MM.1S (cell line): ENCODE measurements at regions not wholly inside any gene's neighbourhood (a gene's known extent, or its start where the extent isn't known, plus 50 kb on each side); places are given as distances from the start of the nearest gene placed in this dataset.

ENCODE experiments used
- DNase-seq: peaks from one replicate; pipeline ENCODE4 v3.0.0-alpha.2; 2015
- H2AFZ ChIP-seq: fragments of 300-600 bp; sonication (generic); 2 replicates; pipeline ENCODE4 v1.6.0; 2016; ENCODE audit warnings: antibody characterized with exemption, low read length
- H3F3A ChIP-seq: fragments of 300-600 bp; sonication (generic); 2 replicates; pipeline ENCODE4 v1.6.1; 2016; ENCODE audit warnings: mild to moderate bottlenecking, antibody characterized with exemption, low read length, moderate library complexity, mixed read lengths; ENCODE audit not compliant: insufficient read depth
- H3K27ac ChIP-seq: fragments of 300-600 bp; sonication (generic); 2 replicates; pipeline ENCODE4 v1.5.1; 2016; ENCODE audit warnings: mild to moderate bottlenecking, low read length
- H3K27me3 ChIP-seq: fragments of 300-600 bp; sonication (generic); replicated peaks from 2 replicates; pipeline ENCODE4 v1.6.0; 2016; ENCODE audit warnings: low read length; ENCODE audit not compliant: insufficient read depth
- H3K36me3 ChIP-seq: fragments of 300-600 bp; sonication (generic); replicated peaks from 2 replicates; pipeline ENCODE4 v1.6.1; 2016; ENCODE audit warnings: mild to moderate bottlenecking, low read length, mixed read lengths; ENCODE audit not compliant: insufficient read depth
- H3K4me1 ChIP-seq: fragments of 300-600 bp; sonication (generic); 2 replicates; pipeline ENCODE4 v1.6.1; 2016; ENCODE audit warnings: low read length, mixed read lengths
- H3K4me2 ChIP-seq: fragments of 300-600 bp; sonication (generic); 2 replicates; pipeline ENCODE4 v1.6.0; 2016; ENCODE audit warnings: low read depth, low read length
- H3K4me3 ChIP-seq: fragments of 300-600 bp; sonication (generic); 2 replicates; pipeline ENCODE4 v1.5.1; 2016; ENCODE audit warnings: low read length, mixed read lengths
- H3K79me2 ChIP-seq: fragments of 300-600 bp; sonication (generic); 2 replicates; pipeline ENCODE4 v1.6.1; 2016; ENCODE audit warnings: mixed run types, low read length, mixed read lengths
- H3K9ac ChIP-seq: fragments of 300-600 bp; sonication (generic); 2 replicates; pipeline ENCODE4 v1.6.1; 2016; ENCODE audit warnings: low read length, mixed read lengths
- H3K9me2 ChIP-seq: fragments of 300-600 bp; sonication (generic); replicated peaks from 2 replicates; pipeline ENCODE4 v1.6.1; 2016; ENCODE audit warnings: mild to moderate bottlenecking, low read length, mixed read lengths; ENCODE audit not compliant: insufficient read depth
- H3K9me3 ChIP-seq: fragments of 300-600 bp; sonication (generic); replicated peaks from 2 replicates; pipeline ENCODE4 v1.6.1; 2016; ENCODE audit warnings: mild to moderate bottlenecking, low read length, mixed read lengths; ENCODE audit not compliant: insufficient read depth
- H4K20me1 ChIP-seq: fragments of 300-600 bp; sonication (generic); 2 replicates; pipeline ENCODE4 v1.6.1; 2016; ENCODE audit warnings: mild to moderate bottlenecking, low read length, moderate library complexity, mixed read lengths; ENCODE audit not compliant: insufficient read depth
- EZH2 ChIP-seq: fragments of 300-600 bp; sonication (generic); optimal IDR thresholded peaks from 2 replicates; pipeline ENCODE3; 2017; ENCODE audit warnings: low read depth, mild to moderate bottlenecking, antibody characterized with exemption, low read length, mixed read lengths
- EZH2phosphoT487 ChIP-seq: fragments of 300-600 bp; sonication (generic); IDR thresholded peaks from 2 replicates; pipeline ENCODE4 v1.6.1; 2018; ENCODE audit warnings: antibody characterized with exemption, low read length
- TF ChIP-seq, protein P1 (sequence below): fragments of 300-600 bp; sonication (generic); IDR thresholded peaks from 2 replicates; pipeline ENCODE4 v1.5.1; 2016; ENCODE audit warnings: antibody characterized with exemption, low read length, mixed read lengths

DNA sequence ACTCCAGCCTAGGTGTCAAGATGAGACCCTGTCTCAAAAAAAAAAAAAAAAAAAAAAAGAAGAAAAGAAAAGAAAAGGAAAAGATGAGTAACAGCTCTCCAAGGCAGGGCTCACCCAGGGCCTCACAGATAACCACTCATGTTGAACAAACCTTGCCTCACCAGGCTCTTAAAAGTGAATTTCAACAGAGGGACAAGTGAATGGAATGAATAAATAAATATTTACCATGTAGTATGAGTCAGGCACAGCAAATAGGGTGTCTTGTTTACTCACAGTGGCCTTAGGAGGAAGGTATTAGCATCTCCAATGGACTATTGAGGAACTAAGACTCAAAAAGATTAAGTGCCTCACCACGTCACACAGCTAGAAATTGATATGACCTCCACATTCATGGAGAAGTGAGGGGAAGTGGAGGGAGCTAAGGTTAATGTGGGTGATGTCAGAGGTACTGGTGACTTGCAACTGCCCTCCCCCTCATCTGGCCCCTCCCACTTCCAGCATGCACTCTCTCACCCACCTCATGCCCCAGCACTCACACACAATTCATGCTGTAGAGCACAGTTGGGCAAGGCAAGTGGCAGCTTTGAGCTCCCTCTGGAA is 255.5 kb downstream of the UACA start:
- no peaks in the 10 kb centered on the region for H3K36me3 ChIP-seq
- TF ChIP-seq EZH2: no peak
- TF ChIP-seq, protein P1, sequence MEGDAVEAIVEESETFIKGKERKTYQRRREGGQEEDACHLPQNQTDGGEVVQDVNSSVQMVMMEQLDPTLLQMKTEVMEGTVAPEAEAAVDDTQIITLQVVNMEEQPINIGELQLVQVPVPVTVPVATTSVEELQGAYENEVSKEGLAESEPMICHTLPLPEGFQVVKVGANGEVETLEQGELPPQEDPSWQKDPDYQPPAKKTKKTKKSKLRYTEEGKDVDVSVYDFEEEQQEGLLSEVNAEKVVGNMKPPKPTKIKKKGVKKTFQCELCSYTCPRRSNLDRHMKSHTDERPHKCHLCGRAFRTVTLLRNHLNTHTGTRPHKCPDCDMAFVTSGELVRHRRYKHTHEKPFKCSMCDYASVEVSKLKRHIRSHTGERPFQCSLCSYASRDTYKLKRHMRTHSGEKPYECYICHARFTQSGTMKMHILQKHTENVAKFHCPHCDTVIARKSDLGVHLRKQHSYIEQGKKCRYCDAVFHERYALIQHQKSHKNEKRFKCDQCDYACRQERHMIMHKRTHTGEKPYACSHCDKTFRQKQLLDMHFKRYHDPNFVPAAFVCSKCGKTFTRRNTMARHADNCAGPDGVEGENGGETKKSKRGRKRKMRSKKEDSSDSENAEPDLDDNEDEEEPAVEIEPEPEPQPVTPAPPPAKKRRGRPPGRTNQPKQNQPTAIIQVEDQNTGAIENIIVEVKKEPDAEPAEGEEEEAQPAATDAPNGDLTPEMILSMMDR: no peak
- TF ChIP-seq EZH2phosphoT487: no peak
- no peak overlapping the region for H3K9ac ChIP-seq
- no peak overlapping the region for H3K27ac ChIP-seq
- H3K9me3 ChIP-seq: no peaks in the 10 kb centered on the region
- no peak overlapping the region for H2AFZ ChIP-seq
- H3K4me2 ChIP-seq: no peak overlapping the region
- H3K4me1 ChIP-seq: peaks cover 55% of the 10 kb centered on the region
- no peaks in the 10 kb centered on the region for H3K79me2 ChIP-seq
- no peaks in the 10 kb centered on the region for H3K27me3 ChIP-seq
- no peaks in the 10 kb centered on the region for H3K9me2 ChIP-seq
- H3K4me3 ChIP-seq: no peak overlapping the region
- peaks cover 25% of the 10 kb centered on the region for H3F3A ChIP-seq
- DNase-seq: no peak
- H4K20me1 ChIP-seq: no peaks in the 10 kb centered on the region

DNA sequence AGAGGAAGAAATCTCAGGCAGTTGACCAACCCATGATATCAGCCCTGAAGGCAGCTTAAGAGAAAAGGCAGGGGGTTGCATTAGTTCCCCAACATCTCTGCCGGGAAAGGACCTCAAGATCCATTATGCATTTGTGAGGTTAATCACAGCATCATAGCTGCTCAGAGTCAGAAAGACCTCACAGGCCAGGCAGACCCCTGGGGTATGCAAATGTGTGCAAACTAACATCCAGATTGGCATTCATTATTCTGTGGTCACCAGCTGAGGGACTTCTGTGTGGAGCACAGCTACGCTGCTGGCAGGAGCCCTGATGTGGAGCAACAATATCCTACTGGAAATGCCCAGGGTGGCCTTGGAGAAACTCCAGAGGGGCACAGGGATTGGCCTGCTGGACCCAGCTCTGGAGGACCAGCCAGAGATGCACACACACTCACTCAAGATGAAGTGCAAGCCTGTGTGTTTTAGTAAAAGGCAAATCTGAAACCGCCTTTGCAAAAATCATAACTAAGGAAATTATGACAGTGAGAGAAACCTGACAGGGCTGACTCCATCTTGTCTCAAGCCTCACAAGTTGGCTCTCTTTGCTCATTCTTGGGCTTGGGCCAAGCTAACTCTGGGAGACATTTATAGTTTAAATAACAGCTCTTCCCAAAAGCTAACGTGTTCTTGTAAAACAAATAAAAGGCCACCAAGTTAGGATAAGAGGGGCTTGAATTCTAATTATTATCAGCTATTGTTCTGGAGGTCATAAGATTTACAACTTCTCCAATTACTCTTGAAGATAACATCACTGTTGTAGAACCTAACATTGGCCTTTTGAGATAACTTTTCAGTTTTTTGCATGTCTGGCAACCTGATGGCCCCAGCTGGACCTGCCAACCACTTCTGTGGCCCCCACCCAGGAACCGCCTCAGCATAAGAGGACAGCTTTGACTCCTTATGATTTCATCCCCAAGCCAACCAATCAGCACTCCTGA is 257.1 kb downstream of the UACA start:
- Histone ChIP-seq H3K9me2 (no peaks in the 10 kb centered on the region), H3K9me3 (no peaks in the 10 kb centered on the region), H3K4me3 (no peak overlapping the region), H3K4me1 (peaks cover 48% of the 10 kb centered on the region), H3K79me2 (no peaks in the 10 kb centered on the region), H3K9ac (no peak overlapping the region), H3K36me3 (no peaks in the 10 kb centered on the region), H4K20me1 (no peaks in the 10 kb centered on the region), H3K4me2 (no peak overlapping the region), H3K27me3 (no peaks in the 10 kb centered on the region), H2AFZ (peak overlapping the region; percentile 77; the same call in 1 of the 2 replicates), H3F3A (peaks cover 31% of the 10 kb centered on the region), H3K27ac (peak overlapping the region; percentile 98; the same call in 1 of the 2 replicates)
- no peak for DNase-seq
- TF ChIP-seq, protein P1: no peak
- no peak for TF ChIP-seq EZH2phosphoT487
- TF ChIP-seq EZH2: no peak

DNA sequence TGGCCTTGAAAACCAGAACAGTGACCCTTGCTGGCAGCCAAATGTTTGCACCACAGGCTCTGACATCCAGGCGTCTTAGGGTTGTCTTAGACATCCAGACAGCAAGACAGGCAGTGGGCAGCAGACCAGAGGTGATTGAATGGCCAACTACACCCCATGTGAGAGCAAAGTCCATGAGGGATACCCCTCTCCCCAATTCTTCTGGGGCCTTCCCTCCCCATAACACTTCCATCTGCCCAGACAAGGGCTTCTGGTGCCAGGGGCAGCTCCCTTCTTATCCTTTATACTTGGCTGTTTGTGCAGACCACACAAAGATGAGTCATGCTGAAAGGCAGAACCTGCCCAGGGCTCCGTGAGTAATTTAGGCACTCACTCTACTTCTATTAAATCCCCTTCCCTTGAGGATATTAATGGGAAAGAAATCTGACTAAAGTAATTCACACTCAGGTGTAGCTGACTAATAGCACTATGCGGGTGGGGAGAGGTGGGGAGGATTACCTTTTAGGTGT is 257.9 kb downstream of the UACA start:
- Histone ChIP-seq H2AFZ (peak overlapping the region; percentile 77), H3K9ac (peak overlapping the region; percentile 76; the same call in 1 of the 2 replicates), H3K4me1 (peaks cover 48% of the 10 kb centered on the region), H3K9me2 (no peaks in the 10 kb centered on the region), H3K4me3 (no peak overlapping the region), H3K36me3 (no peaks in the 10 kb centered on the region), H3K79me2 (no peaks in the 10 kb centered on the region), H3F3A (peaks cover 31% of the 10 kb centered on the region), H3K9me3 (no peaks in the 10 kb centered on the region), H3K27ac (peak overlapping the region; percentile 98; the same call in 1 of the 2 replicates), H3K4me2 (peak overlapping the region; percentile 86), H3K27me3 (no peaks in the 10 kb centered on the region), H4K20me1 (no peaks in the 10 kb centered on the region)
- TF ChIP-seq EZH2phosphoT487: no peak
- DNase-seq: peak; percentile 33
